ENCODE measurements at regions not wholly inside any gene's neighbourhood (a gene's known extent, or its start where the extent isn't known, plus 50 kb on each side); places are given as distances from the start of the nearest gene placed in this dataset.

GRCh38 chr6:40832691-40833090 lies 206.3 kb downstream of the UNC5CL start:
- POLR2A ChIA-PET (ENCODE audit: partially characterized antibody), result no interaction called here
- WGBS, 2 experiments (ENCODE audit: extremely low coverage in 1 of 2, insufficient coverage in 1 of 2, insufficient read length in 1 of 2, insufficient replicate concordance in 2 of 2, low coverage in 1 of 2, low lambda C conversion rate in 2 of 2, missing lambda C conversion rate in 1 of 2), result 78% methylated on average over 4 of the region's 4 CpGs; no CpG with 5 or more reads in 1 of the 2 experiments
- Histone ChIP-seq H3K27ac (ENCODE audit: low read depth, low read length) (no peak overlapping the region), H2BK15ac (ENCODE audit: low read length) (no peak overlapping the region), H2BK12ac (ENCODE audit: low read depth, low read length) (no peak overlapping the region), H4K5ac (ENCODE audit: insufficient read length, low read depth, low read length) (no peak overlapping the region), H3K9ac (replicated peaks in 1 of 4; ENCODE audit: extremely low read depth in 1 of 4, low read depth in 3 of 4, low read length in 3 of 4) (no peak overlapping the region), H3K4me2 (ENCODE audit: insufficient read depth in 1 of 2, low read depth in 2 of 2, low read length in 2 of 2) (no peak overlapping the region), H2AFZ (ENCODE audit: low read length) (no peak overlapping the region), H2BK20ac (ENCODE audit: low read length) (no peak overlapping the region), H3K79me2 (ENCODE audit: control insufficient read depth in 1 of 2, insufficient read depth in 2 of 2, low read length in 2 of 2) (no peaks in the 10 kb centered on the region), H3K36me3 (ENCODE audit: control insufficient read depth in 2 of 4, insufficient read depth in 4 of 4, low read length in 3 of 4) (no peaks in the 10 kb centered on the region), H4K91ac (replicated peaks; ENCODE audit: insufficient read length, low read length) (no peak overlapping the region), H3K23ac (ENCODE audit: insufficient read length) (no peak overlapping the region), H3K9me3 (ENCODE audit: insufficient read depth in 2 of 2, low read depth in 1 of 2, low read length in 1 of 2) (no peaks in the 10 kb centered on the region), H3K4me1 (replicated peaks in 1 of 4; ENCODE audit: control insufficient read depth in 3 of 4, insufficient read depth in 4 of 4, low read length in 3 of 4) (peaks cover 0 to 4% (median 2%) of the 10 kb centered on the region in 4 experiments; a peak in 1 of 7 replicates), H2BK5ac (ENCODE audit: low read depth, low read length) (no peak overlapping the region), H3K56ac (replicated peaks; ENCODE audit: insufficient read length, low read depth, low read length) (no peak overlapping the region), H3K4ac (replicated peaks; ENCODE audit: insufficient read length, low read depth, low read length) (no peak overlapping the region), H4K8ac (ENCODE audit: extremely low read depth, insufficient read depth, low read length) (no peak overlapping the region), H3K18ac (ENCODE audit: extremely low read depth, low read length) (no peak overlapping the region), H3K27me3 (replicated peaks in 1 of 4; ENCODE audit: control insufficient read depth in 3 of 4, extremely low read depth in 1 of 4, insufficient read depth in 3 of 4, low read length in 3 of 4) (no peaks in the 10 kb centered on the region; a peak in 1 of 7 replicates), H4K20me1 (replicated peaks in 1 of 2; ENCODE audit: control insufficient read depth in 1 of 2, insufficient read depth in 2 of 2, low read length in 2 of 2) (no peaks in the 10 kb centered on the region), H3K23me2 (ENCODE audit: low read depth, low read length) (no peaks in the 10 kb centered on the region), H3K4me3 (ENCODE audit: extremely low read depth in 1 of 4, insufficient read depth in 2 of 4, low read depth in 3 of 4, low read length in 4 of 4) (no peak overlapping the region), H3K14ac (ENCODE audit: insufficient read length) (no peak overlapping the region), H2BK120ac (replicated peaks; ENCODE audit: low read depth, low read length) (no peak overlapping the region), H3K79me1 (ENCODE audit: low read depth, low read length) (no peaks in the 10 kb centered on the region), H2AK5ac (ENCODE audit: low read depth, low read length) (no peak overlapping the region)
- no peak for TF ChIP-seq EZH2 (IDR thresholded peaks at IDR 0.05; ENCODE audit: low read depth, low read length, severe bottlenecking)
- DNase-seq (ENCODE audit: low read depth in 1 of 2, low spot score in 2 of 2), result no peak
- CTCF ChIA-PET (ENCODE audit: partially characterized antibody), result interaction anchor here (0.8 to 2.0 kb wide), 7 partner anchors 10 to 860 kb away, joined by 3 to 6 read pairs (median 3); no protein-coding TSS in a partner anchor
- no peak for FAIRE-seq
